WTC11 (cell line): ENCODE measurements at regions not wholly inside any gene's neighbourhood (a gene's known extent, or its start where the extent isn't known, plus 50 kb on each side); places are given as distances from the start of the nearest gene placed in this dataset.
"Not testable (repeated sequence)": the region's sequence is repeated elsewhere in the genome, so short reads cannot be mapped to it uniquely, and the experiment has no call there.

Experiments used
- ATAC-seq: fragments of 200-7000 bp; cut with Tn5 transposase; 2 replicates; pipeline ENCODE4 v1.10.0; 2021; ENCODE audit warnings: mild to moderate bottlenecking, moderate library complexity
- CTCF ChIA-PET: fragments of 300-600 bp; sonication (Branson Sonifier 250); formaldehyde crosslinking; loops from one replicate; lab custom pipeline; 2021; ENCODE audit warnings: antibody characterized with exemption; lab: Charles Lee
- POLR2A ChIA-PET: fragments of 350-600 bp; sonication (Branson Sonifier 250); formaldehyde crosslinking; loops from one replicate; lab custom pipeline; 2021; ENCODE audit warnings: antibody characterized with exemption; lab: Charles Lee
- DNase-seq: peaks from one replicate; pipeline ENCODE4 v3.0.0; 2021; ENCODE audit warnings: low spot score
- H3K27ac Mint-ChIP-seq: 2 replicates; pipeline ENCODE4 v1.8.0; 2021; ENCODE audit warnings: mixed read lengths
- H3K27me3 Mint-ChIP-seq: 2 replicates; pipeline ENCODE4 v1.8.0; 2021; ENCODE audit warnings: low read depth, mild to moderate bottlenecking, moderate library complexity, mixed read lengths
- H3K36me3 Mint-ChIP-seq: 2 replicates; pipeline ENCODE4 v1.8.0; 2021; ENCODE audit warnings: mixed read lengths
- H3K4me1 Mint-ChIP-seq: 2 replicates; pipeline ENCODE4 v1.8.0; 2022; ENCODE audit warnings: mixed read lengths
- H3K4me3 Mint-ChIP-seq: 2 replicates; pipeline ENCODE4 v1.8.0; 2021; ENCODE audit warnings: mild to moderate bottlenecking, moderate library complexity, mixed read lengths
- H3K9me3 Mint-ChIP-seq: 2 replicates; pipeline ENCODE4 v1.8.0; 2021; ENCODE audit warnings: mixed read lengths
- ELF4 ChIP-seq: sonication (generic); formaldehyde crosslinking; IDR thresholded peaks from 2 replicates; pipeline ENCODE4 v1.8.1; 2022; ENCODE audit warnings: low read depth, mild to moderate bottlenecking, moderate library complexity, missing genetic modification reagents
- EMX1 ChIP-seq: fragments of 250-450 bp; sonication (Bioruptor Pico); IDR thresholded peaks from 2 replicates; pipeline ENCODE4 v1.8.0; 2021; ENCODE audit warnings: mild to moderate bottlenecking
- FOXJ3 ChIP-seq: sonication (generic); formaldehyde crosslinking; IDR thresholded peaks from 2 replicates; pipeline ENCODE4 v1.9.0; 2021; ENCODE audit warnings: missing genetic modification reagents, mild to moderate bottlenecking, borderline replicate concordance
- GABPB1 ChIP-seq: sonication (generic); formaldehyde crosslinking; IDR thresholded peaks from 2 replicates; pipeline ENCODE4 v1.8.1; 2023; ENCODE audit warnings: mild to moderate bottlenecking, missing genetic modification reagents
- JAZF1 ChIP-seq: fragments of 250-450 bp; sonication (Bioruptor Pico); IDR thresholded peaks from 2 replicates; pipeline ENCODE4 v1.9.0; 2021; ENCODE audit warnings: moderate library complexity, mild to moderate bottlenecking, inconsistent platforms
- JUN ChIP-seq: sonication (generic); formaldehyde crosslinking; IDR thresholded peaks from 2 replicates; pipeline ENCODE4 v1.8.0; 2023; ENCODE audit warnings: mild to moderate bottlenecking, missing genetic modification reagents
- MXD4 ChIP-seq: fragments of 250-450 bp; sonication (Bioruptor Pico); IDR thresholded peaks from 2 replicates; pipeline ENCODE4 v1.8.0; 2021; ENCODE audit warnings: mild to moderate bottlenecking, moderate library complexity, borderline replicate concordance
- NFATC4 ChIP-seq: fragments of 250-450 bp; sonication (Bioruptor Pico); IDR thresholded peaks from 2 replicates; pipeline ENCODE4 v1.9.0; 2021; ENCODE audit warnings: mild to moderate bottlenecking
- NR1H2 ChIP-seq: sonication (generic); formaldehyde crosslinking; IDR thresholded peaks from 2 replicates; pipeline ENCODE4 v1.9.0; 2021; ENCODE audit warnings: mild to moderate bottlenecking, moderate library complexity, missing genetic modification reagents
- STAT6 ChIP-seq: sonication (generic); formaldehyde crosslinking; conservative IDR thresholded peaks from 2 replicates; pipeline ENCODE4 v1.8.1; 2023; ENCODE audit warnings: mild to moderate bottlenecking, low read depth, missing genetic modification reagents, moderate library complexity
- TCF7 ChIP-seq: sonication (generic); formaldehyde crosslinking; IDR thresholded peaks from 2 replicates; pipeline ENCODE4 v1.8.0; 2022; ENCODE audit warnings: mild to moderate bottlenecking, low read depth, missing genetic modification reagents, moderate library complexity
- TEAD1 ChIP-seq: sonication (generic); formaldehyde crosslinking; IDR thresholded peaks from 2 replicates; pipeline ENCODE4 v1.8.0; 2022; ENCODE audit warnings: mild to moderate bottlenecking, missing genetic modification reagents
- ZNF423 ChIP-seq: fragments of 250-450 bp; sonication (Bioruptor Pico); IDR thresholded peaks from 2 replicates; pipeline ENCODE4 v2.1.2; 2022; ENCODE audit warnings: mild to moderate bottlenecking, moderate library complexity
- TF ChIP-seq, protein P1 (sequence below): sonication (generic); formaldehyde crosslinking; IDR thresholded peaks from 2 replicates; pipeline ENCODE4 v1.8.0; 2022; ENCODE audit warnings: mild to moderate bottlenecking, missing genetic modification reagents
- TF ChIP-seq, protein P2 (sequence below): sonication (generic); formaldehyde crosslinking; IDR thresholded peaks from 2 replicates; pipeline ENCODE4 v1.8.1; 2023; ENCODE audit warnings: mild to moderate bottlenecking, moderate library complexity, missing genetic modification reagents
- TF ChIP-seq, protein P3 (sequence below): sonication (generic); formaldehyde crosslinking; IDR thresholded peaks from 2 replicates; pipeline ENCODE4 v1.8.0; 2022; ENCODE audit warnings: mild to moderate bottlenecking, missing genetic modification reagents
- TF ChIP-seq, protein P4 (sequence below): sonication (generic); formaldehyde crosslinking; IDR thresholded peaks from 2 replicates; pipeline ENCODE4 v1.8.1; 2022; ENCODE audit warnings: low read depth, missing genetic modification reagents, borderline replicate concordance
- TF ChIP-seq, protein P5 (sequence below): sonication (generic); formaldehyde crosslinking; IDR thresholded peaks from 2 replicates; pipeline ENCODE4 v1.8.0; 2023; ENCODE audit warnings: missing genetic modification reagents, mild to moderate bottlenecking, borderline replicate concordance
- TF ChIP-seq, protein P6 (sequence below): sonication (generic); formaldehyde crosslinking; IDR thresholded peaks from 2 replicates; pipeline ENCODE4 v1.8.1; 2022; ENCODE audit warnings: mild to moderate bottlenecking, moderate library complexity, missing genetic modification reagents

DNA sequence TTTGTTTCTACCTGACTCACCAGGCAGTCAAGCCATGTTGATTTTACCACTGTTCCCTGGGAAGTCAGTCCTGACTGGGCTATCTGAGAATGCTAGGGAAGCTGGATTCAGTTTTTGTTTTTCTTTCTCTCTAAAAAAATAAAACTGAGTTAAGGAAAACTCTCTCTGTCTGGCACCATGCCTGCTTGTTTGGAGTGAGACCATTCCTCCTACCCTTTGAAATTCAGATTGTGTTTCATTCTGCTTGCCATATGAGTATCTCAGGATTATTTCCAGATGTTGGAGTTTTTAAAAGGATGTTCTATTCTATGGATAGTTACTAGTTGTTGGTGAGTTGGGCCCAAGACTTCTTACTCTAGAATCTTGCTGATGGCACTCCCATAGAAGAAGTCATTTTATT, 1917.0 kb downstream of the LRRC4C start:
- Mint-ChIP-seq H3K36me3 (peaks cover 64% of the 10 kb centered on the region), H3K9me3 (peaks cover 87% of the 10 kb centered on the region), H3K27me3 (peaks cover 2% of the 10 kb centered on the region; the same call in 1 of the 2 replicates), H3K4me1 (no peaks in the 10 kb centered on the region), H3K27ac (no peak overlapping the region), H3K4me3 (no peak overlapping the region)
- CTCF ChIA-PET: no interaction called here
- POLR2A ChIA-PET: no interaction called here
- DNase-seq (no peak), ATAC-seq (peak; percentile 22; the same call in 1 of the 2 replicates)
- TF ChIP-seq GABPB1 (CRISPR knock-in tag) (no peak), JUN (CRISPR knock-in tag) (no peak), NFATC4 (CRISPR knock-in tag) (no peak), TCF7 (CRISPR knock-in tag) (no peak), ZNF423 (no peak), EMX1 (CRISPR knock-in tag) (no peak), MXD4 (CRISPR knock-in tag) (no peak)
- TF ChIP-seq, protein P1, sequence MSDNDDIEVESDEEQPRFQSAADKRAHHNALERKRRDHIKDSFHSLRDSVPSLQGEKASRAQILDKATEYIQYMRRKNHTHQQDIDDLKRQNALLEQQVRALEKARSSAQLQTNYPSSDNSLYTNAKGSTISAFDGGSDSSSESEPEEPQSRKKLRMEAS (CRISPR knock-in tag): no peak
- TF ChIP-seq, protein P2, sequence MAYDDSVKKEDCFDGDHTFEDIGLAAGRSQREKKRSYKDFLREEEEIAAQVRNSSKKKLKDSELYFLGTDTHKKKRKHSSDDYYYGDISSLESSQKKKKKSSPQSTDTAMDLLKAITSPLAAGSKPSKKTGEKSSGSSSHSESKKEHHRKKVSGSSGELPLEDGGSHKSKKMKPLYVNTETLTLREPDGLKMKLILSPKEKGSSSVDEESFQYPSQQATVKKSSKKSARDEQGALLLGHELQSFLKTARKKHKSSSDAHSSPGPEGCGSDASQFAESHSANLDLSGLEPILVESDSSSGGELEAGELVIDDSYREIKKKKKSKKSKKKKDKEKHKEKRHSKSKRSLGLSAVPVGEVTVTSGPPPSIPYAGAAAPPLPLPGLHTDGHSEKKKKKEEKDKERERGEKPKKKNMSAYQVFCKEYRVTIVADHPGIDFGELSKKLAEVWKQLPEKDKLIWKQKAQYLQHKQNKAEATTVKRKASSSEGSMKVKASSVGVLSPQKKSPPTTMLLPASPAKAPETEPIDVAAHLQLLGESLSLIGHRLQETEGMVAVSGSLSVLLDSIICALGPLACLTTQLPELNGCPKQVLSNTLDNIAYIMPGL (CRISPR knock-in tag): no peak

DNA sequence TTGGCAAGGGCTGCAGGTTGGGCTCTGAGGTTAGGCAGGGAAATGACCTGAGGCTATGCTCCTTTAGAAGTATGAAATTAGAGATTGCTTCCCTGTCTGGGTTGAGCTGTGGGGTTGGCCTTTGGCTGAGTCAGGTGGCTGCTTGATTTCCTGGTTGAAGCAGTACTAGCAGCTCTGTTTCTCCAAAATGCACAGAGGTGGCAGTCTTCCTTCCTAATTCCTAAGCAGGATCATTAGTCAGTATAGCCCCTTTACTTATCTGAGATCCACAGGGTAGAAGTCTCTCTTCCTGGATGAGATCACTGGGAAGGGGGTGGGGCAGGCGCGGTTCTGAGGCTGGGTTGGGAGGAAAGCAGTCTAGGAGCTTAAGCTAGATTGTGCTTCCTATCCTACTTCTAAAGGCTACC, 1917.5 kb downstream of the LRRC4C start:
- ATAC-seq (peak; percentile 67), DNase-seq (no peak)
- Mint-ChIP-seq H3K4me3 (no peak overlapping the region), H3K9me3 (peaks cover 87% of the 10 kb centered on the region), H3K36me3 (peaks cover 65% of the 10 kb centered on the region), H3K27ac (no peak overlapping the region), H3K4me1 (no peaks in the 10 kb centered on the region), H3K27me3 (peaks cover 2% of the 10 kb centered on the region; the same call in 1 of the 2 replicates)
- CTCF ChIA-PET: no interaction called here
- POLR2A ChIA-PET: no interaction called here
- TF ChIP-seq, protein P3, sequence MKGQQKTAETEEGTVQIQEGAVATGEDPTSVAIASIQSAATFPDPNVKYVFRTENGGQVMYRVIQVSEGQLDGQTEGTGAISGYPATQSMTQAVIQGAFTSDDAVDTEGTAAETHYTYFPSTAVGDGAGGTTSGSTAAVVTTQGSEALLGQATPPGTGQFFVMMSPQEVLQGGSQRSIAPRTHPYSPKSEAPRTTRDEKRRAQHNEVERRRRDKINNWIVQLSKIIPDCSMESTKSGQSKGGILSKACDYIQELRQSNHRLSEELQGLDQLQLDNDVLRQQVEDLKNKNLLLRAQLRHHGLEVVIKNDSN (CRISPR knock-in tag): no peak
- TF ChIP-seq JUN (CRISPR knock-in tag) (no peak), JAZF1 (CRISPR knock-in tag) (no peak), TEAD1 (no peak), STAT6 (no peak), NR1H2 (CRISPR knock-in tag) (no peak), ZNF423 (no peak), ELF4 (CRISPR knock-in tag) (no peak), FOXJ3 (CRISPR knock-in tag) (no peak)
- TF ChIP-seq, protein P4, sequence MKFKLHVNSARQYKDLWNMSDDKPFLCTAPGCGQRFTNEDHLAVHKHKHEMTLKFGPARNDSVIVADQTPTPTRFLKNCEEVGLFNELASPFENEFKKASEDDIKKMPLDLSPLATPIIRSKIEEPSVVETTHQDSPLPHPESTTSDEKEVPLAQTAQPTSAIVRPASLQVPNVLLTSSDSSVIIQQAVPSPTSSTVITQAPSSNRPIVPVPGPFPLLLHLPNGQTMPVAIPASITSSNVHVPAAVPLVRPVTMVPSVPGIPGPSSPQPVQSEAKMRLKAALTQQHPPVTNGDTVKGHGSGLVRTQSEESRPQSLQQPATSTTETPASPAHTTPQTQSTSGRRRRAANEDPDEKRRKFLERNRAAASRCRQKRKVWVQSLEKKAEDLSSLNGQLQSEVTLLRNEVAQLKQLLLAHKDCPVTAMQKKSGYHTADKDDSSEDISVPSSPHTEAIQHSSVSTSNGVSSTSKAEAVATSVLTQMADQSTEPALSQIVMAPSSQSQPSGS (CRISPR knock-in tag): no peak
- TF ChIP-seq, protein P5, sequence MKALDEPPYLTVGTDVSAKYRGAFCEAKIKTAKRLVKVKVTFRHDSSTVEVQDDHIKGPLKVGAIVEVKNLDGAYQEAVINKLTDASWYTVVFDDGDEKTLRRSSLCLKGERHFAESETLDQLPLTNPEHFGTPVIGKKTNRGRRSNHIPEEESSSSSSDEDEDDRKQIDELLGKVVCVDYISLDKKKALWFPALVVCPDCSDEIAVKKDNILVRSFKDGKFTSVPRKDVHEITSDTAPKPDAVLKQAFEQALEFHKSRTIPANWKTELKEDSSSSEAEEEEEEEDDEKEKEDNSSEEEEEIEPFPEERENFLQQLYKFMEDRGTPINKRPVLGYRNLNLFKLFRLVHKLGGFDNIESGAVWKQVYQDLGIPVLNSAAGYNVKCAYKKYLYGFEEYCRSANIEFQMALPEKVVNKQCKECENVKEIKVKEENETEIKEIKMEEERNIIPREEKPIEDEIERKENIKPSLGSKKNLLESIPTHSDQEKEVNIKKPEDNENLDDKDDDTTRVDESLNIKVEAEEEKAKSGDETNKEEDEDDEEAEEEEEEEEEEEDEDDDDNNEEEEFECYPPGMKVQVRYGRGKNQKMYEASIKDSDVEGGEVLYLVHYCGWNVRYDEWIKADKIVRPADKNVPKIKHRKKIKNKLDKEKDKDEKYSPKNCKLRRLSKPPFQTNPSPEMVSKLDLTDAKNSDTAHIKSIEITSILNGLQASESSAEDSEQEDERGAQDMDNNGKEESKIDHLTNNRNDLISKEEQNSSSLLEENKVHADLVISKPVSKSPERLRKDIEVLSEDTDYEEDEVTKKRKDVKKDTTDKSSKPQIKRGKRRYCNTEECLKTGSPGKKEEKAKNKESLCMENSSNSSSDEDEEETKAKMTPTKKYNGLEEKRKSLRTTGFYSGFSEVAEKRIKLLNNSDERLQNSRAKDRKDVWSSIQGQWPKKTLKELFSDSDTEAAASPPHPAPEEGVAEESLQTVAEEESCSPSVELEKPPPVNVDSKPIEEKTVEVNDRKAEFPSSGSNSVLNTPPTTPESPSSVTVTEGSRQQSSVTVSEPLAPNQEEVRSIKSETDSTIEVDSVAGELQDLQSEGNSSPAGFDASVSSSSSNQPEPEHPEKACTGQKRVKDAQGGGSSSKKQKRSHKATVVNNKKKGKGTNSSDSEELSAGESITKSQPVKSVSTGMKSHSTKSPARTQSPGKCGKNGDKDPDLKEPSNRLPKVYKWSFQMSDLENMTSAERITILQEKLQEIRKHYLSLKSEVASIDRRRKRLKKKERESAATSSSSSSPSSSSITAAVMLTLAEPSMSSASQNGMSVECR (CRISPR knock-in tag): no peak
- TF ChIP-seq, protein P6, sequence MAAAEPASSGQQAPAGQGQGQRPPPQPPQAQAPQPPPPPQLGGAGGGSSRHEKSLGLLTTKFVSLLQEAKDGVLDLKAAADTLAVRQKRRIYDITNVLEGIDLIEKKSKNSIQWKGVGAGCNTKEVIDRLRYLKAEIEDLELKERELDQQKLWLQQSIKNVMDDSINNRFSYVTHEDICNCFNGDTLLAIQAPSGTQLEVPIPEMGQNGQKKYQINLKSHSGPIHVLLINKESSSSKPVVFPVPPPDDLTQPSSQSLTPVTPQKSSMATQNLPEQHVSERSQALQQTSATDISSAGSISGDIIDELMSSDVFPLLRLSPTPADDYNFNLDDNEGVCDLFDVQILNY (CRISPR knock-in tag): no peak

DNA sequence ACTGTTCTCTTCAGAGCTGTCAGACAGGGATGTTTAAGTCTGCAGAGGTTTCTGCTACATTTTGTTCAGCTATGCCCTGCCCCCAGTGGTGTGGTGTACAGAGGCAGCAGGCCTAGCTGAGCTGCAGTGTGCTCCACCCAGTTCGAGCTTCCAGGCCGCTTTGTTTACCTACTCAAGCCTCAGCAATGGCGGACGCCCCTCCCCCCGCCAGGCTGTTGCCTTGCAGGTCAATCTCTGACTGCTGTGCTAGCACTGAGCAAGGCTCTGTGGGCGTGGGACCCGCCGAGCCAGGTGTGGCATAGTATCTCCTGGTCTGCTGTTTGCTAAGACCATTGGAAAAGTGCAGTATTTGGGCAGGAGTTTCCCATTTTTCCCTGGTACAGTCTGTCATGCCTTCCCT, 1923.1 kb downstream of the LRRC4C start:
- H3K27me3 Mint-ChIP-seq, CTCF ChIA-PET, ATAC-seq, POLR2A ChIA-PET, H3K4me3 Mint-ChIP-seq, DNase-seq, H3K27ac Mint-ChIP-seq, H3K4me1 Mint-ChIP-seq: not testable (repeated sequence)
- Mint-ChIP-seq H3K9me3 (peaks cover 85% of the 10 kb centered on the region), H3K36me3 (peaks cover 75% of the 10 kb centered on the region)
